HUES64 (cell line): ENCODE measurements at regions not wholly inside any gene's neighbourhood (a gene's known extent, or its start where the extent isn't known, plus 50 kb on each side); places are given as distances from the start of the nearest gene placed in this dataset.

Experiments
- H3K27ac ChIP-seq: 2 replicates; pipeline ENCODE4 v1.7.0; 2013; ENCODE audit warnings: low read depth, low read length, inconsistent platforms
- H3K27me3 ChIP-seq: 2 replicates; pipeline ENCODE4 v1.6.1; 2013; ENCODE audit warnings: mild to moderate bottlenecking, low read length; ENCODE audit not compliant: insufficient read depth
- H3K36me3 ChIP-seq: 2 replicates; pipeline ENCODE4 v1.6.1; 2013; ENCODE audit warnings: mild to moderate bottlenecking, low read length; ENCODE audit not compliant: insufficient read depth
- H3K4me1 ChIP-seq: 2 replicates; pipeline ENCODE4 v1.6.1; 2013; ENCODE audit warnings: mild to moderate bottlenecking, low read length, moderate library complexity; ENCODE audit not compliant: insufficient read depth
- H3K4me3 ChIP-seq: 2 replicates; pipeline ENCODE4 v1.5.1; 2013; ENCODE audit warnings: mild to moderate bottlenecking, low read length, moderate library complexity
- H3K9ac ChIP-seq: 2 replicates; pipeline ENCODE4 v1.6.1; 2013; ENCODE audit warnings: mild to moderate bottlenecking, low read depth, low read length
- H3K9me3 ChIP-seq: 2 replicates; pipeline ENCODE4 v1.6.1; 2013; ENCODE audit warnings: low read depth, low read length; ENCODE audit not compliant: insufficient read depth
- WGBS: fragments of 150-250, 120-280 bp; methylation state at CpG from one replicate; pipeline ENCODE4 v1.1.7; 2013; ENCODE audit warnings: missing lambda C conversion rate; 5-methylcytosine and 5-hydroxymethylcytosine counted together

DNA sequence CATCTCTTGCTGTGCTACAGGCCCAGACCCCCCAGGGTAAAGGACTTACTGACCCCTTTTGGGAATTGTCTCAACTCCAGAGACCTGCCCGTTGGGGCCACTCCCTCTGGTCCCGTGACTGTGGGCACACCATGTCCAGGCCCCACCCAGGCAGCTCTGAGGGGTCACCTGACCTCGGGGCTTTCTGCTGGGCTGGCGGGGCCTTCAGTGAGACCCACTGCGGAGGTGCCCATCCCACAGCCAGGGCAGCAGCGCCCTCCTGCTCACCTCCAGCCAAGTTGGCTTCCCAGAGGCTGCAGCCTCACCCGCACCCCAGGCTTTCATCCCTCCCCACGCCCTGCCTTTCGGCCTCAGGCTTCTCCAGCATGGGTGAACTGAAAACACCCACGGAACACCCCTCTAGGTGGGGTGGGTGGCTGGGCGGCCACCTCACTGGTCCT, 147.2 kb downstream of the DNAJB6 start:
- H3K27me3 ChIP-seq, result no peaks in the 10 kb centered on the region

GRCh38 chr7:157484411-157485081, 147.7 kb downstream of the DNAJB6 start:
- H3K36me3 ChIP-seq, result no peaks in the 10 kb centered on the region
- H3K9me3 ChIP-seq, result peaks cover 83% of the 10 kb centered on the region
- 89% methylated on average over 28 of the region's 28 CpGs for WGBS
- H3K27me3 ChIP-seq, result no peaks in the 10 kb centered on the region
- H3K4me3 ChIP-seq, result no peak overlapping the region
- H3K27ac ChIP-seq, result no peak overlapping the region
- no peak overlapping the region for H3K9ac ChIP-seq
- H3K4me1 ChIP-seq, result no peaks in the 10 kb centered on the region

More for the DNA sequence above, 147.2 kb downstream of the DNAJB6 start:
- no peak overlapping the region for H3K4me3 ChIP-seq
- no peak overlapping the region for H3K27ac ChIP-seq
- no peak overlapping the region for H3K9ac ChIP-seq
- no peaks in the 10 kb centered on the region for H3K36me3 ChIP-seq
- H3K9me3 ChIP-seq, result peaks cover 89% of the 10 kb centered on the region
- no peaks in the 10 kb centered on the region for H3K4me1 ChIP-seq
- 82% methylated on average over 11 of the region's 11 CpGs for WGBS

GRCh38 chr7:157485361-157485831, 148.6 kb downstream of the DNAJB6 start:
- no peak overlapping the region for H3K9ac ChIP-seq
- no peak overlapping the region for H3K27ac ChIP-seq
- H3K9me3 ChIP-seq, result peaks cover 80% of the 10 kb centered on the region
- 88% methylated on average over 12 of the region's 12 CpGs for WGBS
- H3K36me3 ChIP-seq, result no peaks in the 10 kb centered on the region
- no peaks in the 10 kb centered on the region for H3K4me1 ChIP-seq
- H3K27me3 ChIP-seq, result no peaks in the 10 kb centered on the region
- no peak overlapping the region for H3K4me3 ChIP-seq

DNA sequence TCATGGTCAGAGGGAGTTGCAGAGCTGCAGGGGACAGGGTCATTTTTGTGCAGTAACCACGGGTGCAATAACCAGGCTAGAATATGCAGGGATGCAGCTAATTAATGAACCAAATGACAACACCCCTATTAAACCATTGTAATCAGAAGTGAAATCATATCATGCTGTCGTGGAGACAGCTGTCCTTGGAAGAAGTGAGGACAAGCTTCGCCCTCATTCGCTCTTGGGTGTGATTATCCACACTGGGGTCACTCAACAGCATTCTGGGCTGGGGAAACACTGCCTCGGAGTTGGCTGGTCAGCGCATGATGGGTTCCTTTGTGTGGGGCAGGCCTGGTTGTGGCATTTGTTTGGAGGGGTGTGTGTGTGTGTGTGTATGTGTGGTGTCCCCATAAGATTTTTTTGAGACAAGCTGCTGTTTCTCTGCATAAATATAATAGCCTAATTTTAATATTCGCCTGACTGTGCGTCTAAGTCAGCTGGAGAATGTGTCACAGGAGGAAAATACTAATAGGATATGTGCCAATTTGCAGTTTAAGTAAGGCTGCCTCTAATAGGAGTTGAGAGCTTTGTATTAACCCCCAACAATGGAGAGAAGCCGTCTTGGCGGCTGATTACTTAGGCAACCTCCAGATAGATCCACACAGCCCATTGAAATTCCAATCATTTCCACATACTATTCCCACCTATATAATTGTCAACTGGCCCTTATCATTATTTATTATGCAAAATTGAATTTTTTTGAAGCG, 149.4 kb downstream of the DNAJB6 start:
- H3K36me3 ChIP-seq, result no peaks in the 10 kb centered on the region
- no peak overlapping the region for H3K27ac ChIP-seq
- 77% methylated on average over 11 of the region's 11 CpGs for WGBS
- H3K9me3 ChIP-seq, result peaks cover 80% of the 10 kb centered on the region
- no peak overlapping the region for H3K4me3 ChIP-seq
- H3K4me1 ChIP-seq, result no peaks in the 10 kb centered on the region
- no peak overlapping the region for H3K9ac ChIP-seq
- H3K27me3 ChIP-seq, result no peaks in the 10 kb centered on the region

DNA sequence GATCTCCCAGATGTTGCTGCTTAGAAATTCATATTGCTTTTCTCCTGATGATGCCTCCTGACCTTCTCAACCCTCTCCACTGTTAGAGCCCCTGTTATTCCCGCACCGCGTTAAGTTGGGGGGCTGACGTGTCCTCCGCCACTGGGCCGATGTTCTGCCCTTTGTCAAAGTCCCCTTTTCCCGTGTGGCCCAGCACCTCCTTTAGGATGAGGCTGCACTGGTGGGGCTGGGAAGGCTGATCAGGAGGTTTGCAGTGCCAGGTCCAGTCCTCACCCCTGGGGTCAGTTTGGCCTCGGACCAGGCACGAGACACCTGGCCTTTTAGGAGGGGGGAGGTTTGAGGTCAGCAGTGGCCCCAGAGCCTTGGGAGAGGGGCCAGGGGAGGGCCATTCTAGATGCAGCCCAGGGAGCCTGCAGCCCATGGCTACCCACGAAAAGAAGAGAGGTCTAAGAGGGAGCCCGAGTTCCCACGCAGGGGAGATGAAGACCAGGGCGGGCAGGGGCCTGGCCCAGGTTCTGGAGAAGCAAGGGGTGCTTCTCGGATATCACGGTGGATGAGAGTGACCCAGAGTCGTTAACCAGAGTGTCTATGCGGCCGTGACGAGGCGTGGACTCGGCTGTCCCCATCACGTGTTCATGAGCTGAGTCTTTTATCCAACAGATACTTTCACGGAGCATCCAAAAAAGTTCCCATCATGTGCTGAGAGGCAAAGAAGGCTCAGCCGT, 150.4 kb downstream of the DNAJB6 start:
- Histone ChIP-seq H3K27ac (no peak overlapping the region), H3K9ac (no peak overlapping the region), H3K4me1 (no peaks in the 10 kb centered on the region), H3K9me3 (peaks cover 78% of the 10 kb centered on the region), H3K27me3 (no peaks in the 10 kb centered on the region), H3K36me3 (no peaks in the 10 kb centered on the region), H3K4me3 (no peak overlapping the region)
- WGBS, result 86% methylated on average over 24 of the region's 24 CpGs

DNA sequence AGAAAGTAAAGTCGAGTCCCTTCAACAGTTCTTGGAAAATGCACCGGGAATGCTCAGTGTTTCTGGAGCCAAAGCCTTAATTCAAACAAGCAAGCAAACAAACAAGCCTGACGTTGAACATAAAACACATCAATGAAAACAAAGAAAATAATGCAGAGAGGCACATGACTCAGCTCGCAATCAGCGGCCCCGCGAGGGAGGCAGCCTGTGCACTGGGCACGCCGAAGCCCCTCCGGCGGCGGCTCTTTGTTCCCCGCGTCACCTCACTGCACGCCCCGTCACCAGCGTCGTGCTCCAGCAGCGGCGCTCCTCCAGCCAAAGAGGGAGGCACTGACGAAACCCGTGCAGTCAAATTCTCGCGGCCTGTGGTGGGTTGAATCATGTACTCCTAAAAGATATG, 151.5 kb downstream of the DNAJB6 start:
- no peaks in the 10 kb centered on the region for H3K4me1 ChIP-seq
- peaks cover 80% of the 10 kb centered on the region for H3K9me3 ChIP-seq
- H3K9ac ChIP-seq, result no peak overlapping the region
- 94% methylated on average over 24 of the region's 24 CpGs for WGBS
- H3K27me3 ChIP-seq, result no peaks in the 10 kb centered on the region
- H3K36me3 ChIP-seq, result no peaks in the 10 kb centered on the region
- H3K27ac ChIP-seq, result no peak overlapping the region
- H3K4me3 ChIP-seq, result no peak overlapping the region

DNA sequence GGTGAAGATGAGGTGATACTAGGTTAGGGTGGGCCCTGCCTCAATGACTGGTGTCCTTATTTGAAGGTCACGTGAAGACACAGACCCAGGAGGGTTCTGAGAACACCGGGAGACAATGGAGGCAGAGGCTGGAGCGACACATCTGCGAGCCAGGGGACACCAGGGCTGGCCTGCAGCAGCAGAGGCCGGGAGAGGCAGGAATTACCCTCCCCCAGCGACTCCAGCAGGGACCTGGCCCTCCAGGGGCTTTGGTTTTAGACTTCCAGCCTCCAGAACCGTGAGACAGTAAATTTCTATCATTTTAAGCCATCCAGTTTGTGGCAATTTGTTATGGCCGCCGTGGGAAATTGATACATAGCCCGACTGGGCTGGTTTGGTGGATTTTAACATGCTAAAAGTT, 152.2 kb downstream of the DNAJB6 start:
- Histone ChIP-seq H3K27ac (no peak overlapping the region), H3K9me3 (peaks cover 81% of the 10 kb centered on the region), H3K27me3 (no peaks in the 10 kb centered on the region), H3K9ac (no peak overlapping the region), H3K4me1 (no peaks in the 10 kb centered on the region), H3K36me3 (no peaks in the 10 kb centered on the region), H3K4me3 (no peak overlapping the region)
- 59% methylated on average over 10 of the region's 10 CpGs for WGBS
